Endothelial cell of umbilical vein (primary cell): ENCODE measurements at regions not wholly inside any gene's neighbourhood (a gene's known extent, or its start where the extent isn't known, plus 50 kb on each side); places are given as distances from the start of the nearest gene placed in this dataset.

Source experiments
- BruUV-seq: library from RNA; stranded (reverse); fragments of 400-500 nt; replicated peaks from 2 replicates; lab custom pipeline; 2021; lab: Mats Ljungman, UMichigan
- CTCF ChIA-PET: fragments of 300-600, 350-600 bp; sonication (Branson Sonifier 250); formaldehyde crosslinking; loops from one replicate; lab custom pipeline; 2021; ENCODE audit warnings: antibody characterized with exemption, inconsistent platforms; lab: Charles Lee
- POLR2A ChIA-PET: fragments of 300-600, 350-600 bp; sonication (Branson Sonifier 250); formaldehyde crosslinking; loops from one replicate; lab custom pipeline; 2021; ENCODE audit warnings: antibody characterized with exemption, inconsistent platforms; lab: Charles Lee
- DNase-seq: peaks from one replicate; pipeline ENCODE4 v3.0.0-alpha.2; 2011; ENCODE audit warnings: low read depth, low spot score
- FAIRE-seq: peaks from 2 replicates; lab custom pipeline; 2011; peaks lifted over from hg19 to GRCh38; lab: Jason Lieb, UNC
- H2AFZ ChIP-seq: 2 replicates; pipeline ENCODE4 v1.6.0; 2012; ENCODE audit warnings: low read depth, low read length, control low read depth, inconsistent platforms
- H3K27ac ChIP-seq: 2 replicates; pipeline ENCODE4 v1.5.1; 2011; ENCODE audit warnings: low read depth, mild to moderate bottlenecking, control low read depth, low read length, moderate library complexity; ENCODE audit not compliant: insufficient read depth
- H3K27me3 ChIP-seq, 2 experiments: 2 replicates each; pipeline versions ENCODE4 v1.6.0 to v1.6.1; 2011; ENCODE audit warnings: low read length in 2 of 2, mixed read lengths in 1 of 2; ENCODE audit not compliant: control insufficient read depth in 2 of 2, insufficient read depth in 2 of 2
- H3K36me3 ChIP-seq, 2 experiments: 2 replicates in 1 of 2; 3 replicates in 1 of 2; pipeline ENCODE4 v1.5.1; 2011; ENCODE audit warnings: low read length in 2 of 2, mild to moderate bottlenecking in 1 of 2, moderate library complexity in 1 of 2; ENCODE audit not compliant: control insufficient read depth in 2 of 2, insufficient read depth in 2 of 2; ENCODE audit errors: extremely low read depth in 1 of 2
- H3K4me1 ChIP-seq: 3 replicates; pipeline ENCODE4 v1.5.1; 2011; ENCODE audit warnings: mild to moderate bottlenecking, low read length; ENCODE audit not compliant: control insufficient read depth, insufficient read depth; ENCODE audit errors: extremely low read depth
- H3K4me2 ChIP-seq: 2 replicates; pipeline ENCODE4 v1.6.1; 2011; ENCODE audit warnings: low read length, control low read depth, mixed read lengths; ENCODE audit not compliant: insufficient read depth
- H3K4me3 ChIP-seq, 3 experiments: fragments of 200-600 bp in 1 of 3; sonication (generic), shearing (Covaris generic) in 1 of 3; replicated peaks in 1 of 3; 2 replicates each; pipeline ENCODE4 v1.5.1; 2011 to 2016; ENCODE audit warnings: control low read depth in 3 of 3, low read length in 3 of 3, mild to moderate bottlenecking in 2 of 3, inconsistent platforms in 1 of 3, low read depth in 1 of 3, moderate library complexity in 1 of 3; ENCODE audit not compliant: insufficient read depth in 1 of 3
- H3K79me2 ChIP-seq: 2 replicates; pipeline ENCODE4 v1.6.0; 2012; ENCODE audit warnings: low read length, inconsistent platforms; ENCODE audit not compliant: control insufficient read depth, insufficient read depth
- H3K9ac ChIP-seq: replicated peaks from 2 replicates; pipeline ENCODE3; 2011; ENCODE audit warnings: low read length, control low read depth; ENCODE audit not compliant: insufficient read depth; ENCODE audit errors: extremely low read depth
- H3K9me1 ChIP-seq: replicated peaks from 3 replicates; pipeline ENCODE4 v1.6.0; 2011; ENCODE audit warnings: mild to moderate bottlenecking, low read length; ENCODE audit not compliant: control insufficient read depth, insufficient read depth; ENCODE audit errors: extremely low read depth
- H3K9me3 ChIP-seq: replicated peaks from 2 replicates; pipeline ENCODE4 v1.5.1; 2012; ENCODE audit warnings: low read length, inconsistent platforms; ENCODE audit not compliant: control insufficient read depth, insufficient read depth
- H4K20me1 ChIP-seq: replicated peaks from 2 replicates; pipeline ENCODE3; 2011; ENCODE audit warnings: mild to moderate bottlenecking, low read length; ENCODE audit not compliant: control insufficient read depth, insufficient read depth; ENCODE audit errors: extremely low read depth
- CTCF ChIP-seq, 2 donors: IDR thresholded peaks; 1 replicate in 1 of 2; 2 replicates in 1 of 2; pipeline ENCODE4 v1.5.1; 2011; ENCODE audit warnings: low read length in 2 of 2, mild to moderate bottlenecking in 2 of 2, moderate library complexity in 2 of 2, control low read depth in 1 of 2, inconsistent platforms in 1 of 2, low read depth in 1 of 2; ENCODE audit not compliant: insufficient read depth in 1 of 2; ENCODE audit errors: extremely low read depth in 1 of 2
- EZH2 ChIP-seq: IDR thresholded peaks from 2 replicates; pipeline ENCODE4 v1.6.1; 2012; ENCODE audit warnings: borderline replicate concordance, low read depth, mild to moderate bottlenecking, moderate library complexity, low read length, inconsistent platforms; ENCODE audit not compliant: severe bottlenecking
- FOS ChIP-seq: IDR thresholded peaks from 2 replicates; pipeline ENCODE4 v1.6.1; 2011; ENCODE audit warnings: mild to moderate bottlenecking, low read length, moderate library complexity, borderline replicate concordance; ENCODE audit not compliant: insufficient read depth
- GATA2 ChIP-seq: IDR thresholded peaks from 2 replicates; pipeline ENCODE4 v1.7.0; 2011; ENCODE audit warnings: low read depth, mild to moderate bottlenecking, moderate library complexity, mixed read lengths, low read length; ENCODE audit not compliant: insufficient read length, insufficient read depth
- JUN ChIP-seq: IDR thresholded peaks from 2 replicates; pipeline ENCODE4 v1.6.1; 2011; ENCODE audit warnings: borderline replicate concordance, low read depth; ENCODE audit not compliant: insufficient read length, insufficient read depth
- MAX ChIP-seq: IDR thresholded peaks from 2 replicates; pipeline ENCODE4 v1.6.1; 2011; ENCODE audit not compliant: insufficient read depth, insufficient read length
- MYC ChIP-seq: IDR thresholded peaks from one replicate; pipeline ENCODE4 v1.6.1; 2011; ENCODE audit warnings: mild to moderate bottlenecking, low read depth, low read length
- POLR2A ChIP-seq: IDR thresholded peaks from 2 replicates; pipeline ENCODE4 v1.6.1; 2012; ENCODE audit warnings: low read depth, mild to moderate bottlenecking, control low read depth, low read length
- POLR2AphosphoS5 ChIP-seq: IDR thresholded peaks from 2 replicates; pipeline ENCODE4 v1.6.1; 2012; ENCODE audit warnings: low read depth, mild to moderate bottlenecking, control low read depth, low read length, moderate library complexity; ENCODE audit not compliant: insufficient read depth
- dilution Hi-C: fragments of 300-500 bp; cut with MboI; formaldehyde crosslinking; loops from one replicate; pipeline ENCODE4 v1.15.0; 2019; ENCODE audit warnings: low sequenced_read_pairs; ENCODE audit not compliant: extremely low pct_ligation_motif_present
- intact Hi-C: fragments of 100-400 bp; cut with micrococcal nuclease; formaldehyde crosslinking; loops from one replicate; pipeline ENCODE4 v1.10.0; 2022

GRCh38 chr20:52727740-52728456 lies 244.3 kb upstream of the TSHZ2 start:
- H3K4me3 ChIP-seq: no peak overlapping the region
- H3K9me3 ChIP-seq: no peaks in the 10 kb centered on the region
- H3K4me1 ChIP-seq: no peaks in the 10 kb centered on the region
- H3K36me3 ChIP-seq: no peaks in the 10 kb centered on the region
- intact Hi-C loops (no loop called here), dilution Hi-C loops (no loop called here)
- no peaks in the 10 kb centered on the region for H3K27me3 ChIP-seq
- no peak overlapping the region for H3K27ac ChIP-seq
- DNase-seq (no peak), FAIRE-seq (no peak)
- H2AFZ ChIP-seq: no peak overlapping the region
- POLR2A ChIA-PET: no interaction called here
- H4K20me1 ChIP-seq: no peaks in the 10 kb centered on the region
- no peaks in the 10 kb centered on the region for H3K9me1 ChIP-seq
- CTCF ChIA-PET: no interaction called here
- H3K9ac ChIP-seq: no peak overlapping the region
- BruUV-seq: no TSS peak
- TF ChIP-seq POLR2A (no peak), JUN (no peak), MYC (no peak), GATA2 (no peak), POLR2AphosphoS5 (no peak), FOS (no peak), MAX (no peak), CTCF (IDR thresholded peaks at IDR 0.05; ENCODE audit: extremely low read depth in 1 of 2, insufficient read depth in 1 of 2, low read depth in 1 of 2, low read length in 2 of 2) (no peak), EZH2 (no peak)
- no peak overlapping the region for H3K4me2 ChIP-seq
- H3K79me2 ChIP-seq: no peaks in the 10 kb centered on the region
